GM21526 (cell line): ENCODE measurements at regions not wholly inside any gene's neighbourhood (a gene's known extent, or its start where the extent isn't known, plus 50 kb on each side); places are given as distances from the start of the nearest gene placed in this dataset.
"Not testable (repeated sequence)": the region's sequence is repeated elsewhere in the genome, so short reads cannot be mapped to it uniquely, and the experiment has no call there.

Experiments
- ATAC-seq: cut with Tn5 transposase; IDR thresholded peaks from one replicate; pipeline ENCODE4 v1.9.1; 2021; ENCODE audit warnings: moderate library complexity; ENCODE audit not compliant: unreplicated experiment, low FRiP score

DNA sequence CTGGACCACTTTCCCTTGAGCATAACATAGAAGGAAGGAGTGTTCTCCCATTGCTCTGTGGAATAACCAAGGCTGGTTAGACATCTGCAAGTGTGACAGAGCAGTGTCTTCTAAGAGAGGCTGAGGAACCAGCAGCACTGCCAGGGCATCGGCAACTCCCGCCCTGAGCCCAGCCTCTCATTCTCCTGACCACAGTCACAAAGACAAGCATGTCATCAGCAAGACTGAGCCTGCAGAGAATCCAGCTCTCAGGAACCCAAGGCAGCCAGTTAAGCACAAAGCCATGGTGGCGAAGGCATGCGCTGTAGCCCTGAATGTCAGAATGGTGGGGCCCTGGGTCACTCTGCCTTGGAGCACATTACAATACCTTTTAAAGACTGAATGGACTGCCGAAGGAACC is 253.9 kb downstream of the AGTPBP1 start:
- ATAC-seq: no peak

DNA sequence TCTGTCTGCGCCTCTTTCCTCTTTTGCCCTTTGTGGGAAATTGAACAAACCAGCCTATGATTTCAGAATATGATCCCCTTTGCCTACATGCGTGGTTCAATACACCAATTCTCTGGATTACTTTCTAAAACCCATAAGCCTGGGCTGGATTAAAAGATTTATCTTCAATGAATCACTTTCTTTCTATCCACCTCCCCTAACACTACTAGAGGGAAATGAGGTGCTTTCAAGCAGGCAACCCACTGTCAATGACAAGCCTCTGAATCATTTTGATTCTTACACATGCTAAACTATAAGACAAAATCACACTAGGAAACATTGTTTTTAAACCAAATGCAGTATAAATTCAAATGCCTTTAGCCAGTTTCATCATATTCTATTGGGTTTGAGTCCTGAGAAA is 257.5 kb downstream of the AGTPBP1 start:
- ATAC-seq: no peak

DNA sequence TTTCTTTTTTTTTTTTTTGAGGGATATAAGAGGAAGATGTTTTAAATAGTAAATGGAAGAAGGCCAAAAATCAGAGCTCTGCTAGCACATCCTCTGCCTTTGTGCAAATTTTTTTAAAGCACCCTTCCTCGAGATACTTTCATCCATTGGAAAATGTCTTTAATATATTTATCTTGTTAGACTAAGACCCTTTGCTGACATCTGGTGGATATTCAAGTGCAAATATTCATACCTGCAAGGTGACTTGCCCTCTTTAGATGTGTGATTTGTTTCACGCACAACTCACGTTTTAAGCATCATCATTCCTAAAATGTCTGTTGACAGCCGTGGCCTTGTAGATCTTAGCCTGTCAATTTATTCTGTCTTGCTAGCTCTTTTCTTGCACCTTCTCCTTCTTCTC is 258.5 kb downstream of the AGTPBP1 start:
- ATAC-seq: no peak

DNA sequence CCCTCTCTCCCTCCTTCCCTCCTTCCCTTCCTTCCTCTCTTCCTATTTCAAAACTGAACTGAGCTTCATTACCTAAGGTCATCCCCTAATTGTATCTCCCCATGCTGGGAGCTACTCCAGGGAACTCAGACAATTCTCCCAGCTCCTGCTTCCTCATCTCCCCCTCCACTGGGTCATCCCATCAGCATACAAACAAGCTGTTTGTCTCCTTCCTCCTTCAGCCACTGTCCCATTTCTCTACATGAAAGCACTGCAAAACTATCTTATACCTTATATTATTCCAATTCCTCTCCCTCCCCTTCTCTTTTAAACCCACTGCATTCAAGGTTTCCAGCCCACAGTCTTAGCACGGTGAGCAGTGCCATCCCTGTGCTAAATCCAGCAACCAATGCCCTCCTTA is 262.4 kb downstream of the AGTPBP1 start:
- no peak for ATAC-seq

DNA sequence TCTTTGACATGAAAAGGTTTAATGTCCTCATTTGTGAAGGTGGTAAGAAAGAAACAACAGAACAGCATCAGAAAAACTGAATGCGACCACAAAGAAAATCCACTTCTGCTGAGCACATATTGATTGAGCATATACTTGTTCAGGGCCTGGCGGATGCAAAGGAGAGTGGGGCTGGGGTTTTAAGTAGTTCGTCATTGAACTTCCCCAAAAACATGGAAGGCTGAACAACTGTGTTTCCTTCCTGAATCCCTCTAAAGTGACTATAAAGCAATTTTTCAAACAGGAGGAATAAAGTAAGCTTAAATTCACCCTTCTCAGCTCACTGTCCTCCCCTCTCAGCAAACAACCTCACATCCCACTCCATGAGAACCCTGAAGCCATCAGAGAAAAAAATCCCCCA is 262.9 kb downstream of the AGTPBP1 start:
- no peak for ATAC-seq

DNA sequence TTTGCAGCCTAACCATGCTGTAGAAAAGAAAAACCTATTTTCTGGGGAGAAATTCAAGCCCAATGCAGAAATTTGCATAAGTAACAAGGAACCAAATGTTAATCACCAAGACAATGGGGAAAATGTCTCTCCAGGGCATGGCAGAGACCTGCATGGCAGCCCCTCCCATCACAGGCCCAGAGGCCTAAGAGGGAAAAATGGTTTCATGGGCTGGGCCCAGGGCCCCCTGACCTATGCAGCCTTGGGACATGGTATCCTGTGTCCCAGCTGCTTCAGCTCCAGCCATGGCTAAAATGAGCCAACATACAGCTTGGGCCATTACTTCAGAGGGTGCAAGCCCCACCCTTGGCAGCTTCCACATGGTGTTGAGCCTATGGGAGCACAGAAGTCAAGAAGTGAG is 266.9 kb downstream of the AGTPBP1 start:
- not testable (repeated sequence) for ATAC-seq

DNA sequence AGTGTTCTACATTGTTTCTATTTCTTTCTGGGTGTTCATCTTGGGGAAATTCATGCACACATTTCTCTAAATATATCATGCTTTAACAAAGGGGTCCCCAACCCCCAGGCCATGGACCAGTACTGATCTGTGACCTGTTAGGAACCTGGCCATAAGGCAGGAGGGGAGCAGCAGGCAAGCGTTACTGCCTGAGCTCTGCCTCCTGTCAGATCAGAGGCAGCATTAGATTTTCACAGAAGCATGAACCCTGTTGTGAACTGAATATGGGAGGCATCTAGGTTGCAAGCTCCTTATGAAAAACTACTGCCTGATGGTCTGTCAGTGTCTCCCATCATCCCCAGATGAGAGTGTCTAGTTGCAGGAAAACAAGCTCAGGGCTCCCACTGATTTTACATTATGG is 270.0 kb downstream of the AGTPBP1 start:
- ATAC-seq: no peak

DNA sequence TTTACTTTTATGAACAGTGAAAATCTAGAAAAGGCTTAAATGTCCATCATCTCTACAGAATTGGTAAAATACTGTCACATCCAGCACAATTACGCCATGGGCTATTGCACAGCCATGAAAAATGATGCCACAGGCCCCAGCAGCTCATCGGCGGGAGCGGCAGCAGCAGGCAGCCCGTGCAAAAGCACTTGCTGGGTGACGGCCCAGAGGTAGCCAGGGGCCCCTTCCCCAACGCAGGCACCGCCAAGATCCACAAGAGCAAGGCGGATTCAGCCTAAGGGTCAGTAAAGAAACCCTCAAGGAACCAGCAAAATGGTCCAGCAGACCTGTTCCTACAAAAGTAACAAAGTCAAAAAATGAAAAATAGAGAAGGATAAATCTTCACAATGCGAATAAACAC is 272.7 kb downstream of the AGTPBP1 start:
- ATAC-seq: no peak

DNA sequence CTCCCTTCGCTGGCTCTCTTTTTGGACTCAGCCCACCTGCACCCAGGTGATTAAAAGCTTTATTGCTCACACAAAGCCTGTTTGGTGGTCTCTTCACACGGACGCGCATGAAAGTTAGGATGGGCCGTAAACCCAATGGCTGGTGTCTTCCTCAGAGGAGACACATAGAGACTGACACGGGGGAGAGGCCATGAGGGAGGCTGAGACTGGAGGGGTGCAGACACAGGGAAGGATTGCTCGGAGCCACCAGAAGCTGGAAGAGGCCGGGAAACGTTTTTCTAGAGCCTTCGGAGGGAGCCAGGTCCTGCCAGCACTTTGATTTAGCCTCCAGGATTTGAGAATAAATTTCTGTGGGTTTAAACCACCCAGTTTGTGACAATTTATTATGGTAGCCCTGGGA is 274.9 kb downstream of the AGTPBP1 start:
- no peak for ATAC-seq

DNA sequence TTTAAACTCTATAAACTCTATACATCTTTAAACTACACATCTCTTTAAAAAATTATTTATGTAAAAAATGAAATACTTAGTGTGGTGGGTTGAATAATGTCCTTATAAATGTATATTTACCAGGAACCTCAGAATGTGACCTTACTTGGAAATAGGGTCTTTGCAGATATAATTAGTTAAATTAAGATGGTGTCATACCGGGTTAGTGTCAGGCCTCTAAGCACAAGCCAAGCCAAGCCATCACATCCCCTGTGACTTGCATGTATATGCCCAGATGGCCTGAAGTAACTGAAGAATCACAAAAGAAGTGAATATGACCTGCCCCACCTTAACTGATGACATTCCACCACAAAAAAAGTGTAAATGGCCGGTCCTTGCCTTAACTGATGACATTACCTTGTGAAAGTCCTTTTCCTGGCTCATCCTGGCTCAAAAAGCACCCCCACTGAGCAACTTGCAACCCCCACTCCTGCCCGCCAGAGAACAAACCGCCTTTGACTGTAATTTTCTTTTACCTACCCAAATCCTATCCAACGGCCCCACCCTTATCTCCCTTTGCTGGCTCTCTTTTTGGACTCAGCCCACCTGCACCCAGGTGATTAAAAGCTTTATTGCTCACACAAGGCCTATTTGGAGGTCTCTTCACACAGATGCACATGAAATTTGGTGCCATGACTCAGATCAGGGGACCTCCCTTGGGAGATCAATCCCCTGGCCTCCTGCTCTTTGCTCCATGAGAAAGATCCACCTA is 283.5 kb downstream of the AGTPBP1 start:
- ATAC-seq: not testable (repeated sequence)

DNA sequence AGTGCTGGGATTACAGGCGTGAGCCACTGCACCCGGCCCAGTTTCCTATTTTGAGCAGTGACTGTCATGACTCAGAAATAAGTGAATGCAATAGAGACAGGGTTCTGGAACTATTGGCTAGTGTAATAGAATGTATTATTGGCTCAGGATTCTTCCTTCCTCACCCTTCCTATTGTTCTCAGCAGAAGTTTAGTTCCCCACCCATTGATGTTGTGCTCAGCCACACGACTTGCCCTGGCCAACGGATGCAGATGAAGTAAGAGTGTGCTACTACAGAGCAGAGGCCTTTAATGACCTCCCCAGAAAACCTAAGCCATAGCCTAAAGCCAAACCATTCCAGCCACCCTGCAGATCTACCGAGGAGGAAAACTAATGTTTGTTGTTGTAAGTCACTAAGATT is 287.9 kb downstream of the AGTPBP1 start:
- no peak for ATAC-seq

DNA sequence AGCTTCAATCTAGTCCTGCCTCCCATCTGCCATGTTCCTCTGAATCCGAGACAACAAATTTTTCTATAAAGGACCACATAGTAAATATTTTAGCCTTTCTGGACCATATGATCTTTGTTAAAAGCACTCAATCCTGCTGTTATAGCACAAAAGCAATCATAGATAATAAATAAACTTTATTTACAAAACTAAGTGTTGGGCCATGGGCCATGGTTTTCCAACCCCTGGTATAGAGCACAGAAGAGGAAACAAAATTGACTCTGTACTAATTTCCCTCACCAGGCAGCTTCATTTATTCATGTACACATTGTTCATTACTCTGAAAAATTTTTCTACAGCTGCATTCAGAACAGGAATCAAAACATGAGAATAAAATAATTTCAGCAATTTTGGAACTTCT is 288.9 kb downstream of the AGTPBP1 start:
- no peak for ATAC-seq

DNA sequence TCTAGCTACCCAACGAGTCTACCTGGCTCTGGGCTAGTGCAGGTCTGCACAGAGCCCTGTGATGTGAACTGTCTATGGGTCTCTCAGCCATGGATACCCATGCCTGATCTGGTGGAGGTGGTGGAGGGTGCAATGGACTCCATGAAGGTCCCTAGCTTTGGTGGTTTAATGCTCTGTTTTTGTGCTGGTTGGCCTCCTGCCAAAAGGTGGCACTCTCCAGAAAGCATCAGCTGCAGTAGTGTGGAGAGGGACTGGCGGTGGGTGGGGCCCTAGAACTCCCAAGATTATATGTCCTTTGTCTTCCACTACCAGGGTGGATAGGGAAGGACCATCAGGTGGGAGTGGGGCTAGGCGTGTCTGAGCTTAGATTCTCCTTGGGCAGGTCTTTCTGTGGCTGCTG is 290.1 kb downstream of the AGTPBP1 start:
- ATAC-seq: no peak

DNA sequence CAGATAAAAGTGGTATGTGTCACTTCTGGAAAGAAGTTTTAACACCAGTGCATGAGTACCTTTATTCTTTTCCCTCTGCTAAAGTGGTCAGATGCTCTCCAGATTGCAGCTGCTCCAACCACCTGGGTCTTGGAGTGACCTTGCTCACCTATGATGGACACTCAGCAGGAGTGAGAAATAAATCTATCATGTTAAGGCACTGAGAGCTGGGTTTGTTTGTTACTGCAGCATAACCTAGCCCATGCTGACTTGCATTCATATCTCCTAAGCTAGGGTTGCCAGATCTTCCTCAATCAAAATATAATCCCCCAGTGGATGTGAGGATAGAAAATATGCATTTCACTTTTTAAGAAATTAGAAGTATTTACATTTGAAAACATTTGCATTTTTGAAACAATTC is 295.9 kb downstream of the AGTPBP1 start:
- no peak for ATAC-seq

DNA sequence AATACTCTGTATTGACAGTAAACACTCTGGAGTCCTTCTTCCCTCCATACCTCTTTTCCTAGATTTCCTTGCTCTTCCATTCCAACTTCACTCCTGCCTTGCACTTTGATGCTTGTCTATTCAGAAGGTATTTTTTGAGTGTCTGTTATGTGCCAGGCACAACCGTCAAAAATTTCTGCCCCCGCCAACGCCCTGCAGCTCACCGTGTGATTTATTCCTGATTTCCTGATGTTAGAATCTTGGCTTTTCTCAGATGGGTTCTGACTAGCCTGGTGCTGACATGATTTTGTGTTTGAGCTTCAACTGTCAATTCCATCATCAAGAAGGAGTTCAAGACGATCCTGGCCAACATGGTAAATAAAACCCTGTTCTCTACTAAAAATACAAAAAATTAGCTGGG is 297.5 kb downstream of the AGTPBP1 start:
- ATAC-seq: no peak

DNA sequence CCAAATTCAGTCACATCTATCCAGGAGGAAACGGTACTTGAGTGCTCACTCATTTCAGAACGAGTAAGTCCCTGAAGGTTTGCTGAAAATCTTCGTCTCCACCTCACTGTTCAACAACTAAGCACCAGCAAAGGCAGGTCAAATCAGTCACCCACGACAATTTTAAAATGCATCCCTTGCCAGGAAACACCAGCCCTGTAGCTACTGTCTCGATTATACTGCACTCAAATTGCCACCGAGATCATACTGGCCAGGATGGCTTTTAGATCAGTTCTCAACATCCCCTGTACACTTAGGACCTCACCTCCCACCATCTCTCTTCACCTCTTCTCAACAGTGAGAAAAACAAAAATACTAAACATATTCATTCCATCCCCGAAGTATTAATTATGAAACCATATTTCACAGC is 298.6 kb downstream of the AGTPBP1 start:
- no peak for ATAC-seq

DNA sequence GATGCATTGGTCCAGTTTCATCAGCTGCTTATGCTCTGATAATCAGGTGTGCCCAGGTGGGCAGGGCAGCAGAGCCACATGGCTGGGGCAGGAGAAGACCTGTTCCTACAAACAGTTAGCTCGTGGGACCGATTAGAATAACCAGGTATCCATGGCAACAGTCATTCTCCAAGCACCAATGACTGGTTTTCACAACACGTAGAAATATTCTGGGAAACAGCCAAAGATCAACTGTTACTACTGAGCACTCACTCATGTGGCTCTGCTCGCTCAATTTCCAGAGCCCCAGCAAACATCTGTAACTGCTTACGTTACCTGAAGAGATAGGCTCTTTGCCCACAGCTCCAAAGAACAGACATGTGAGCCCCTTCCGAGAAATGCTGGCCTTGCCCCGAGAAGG is 302.0 kb downstream of the AGTPBP1 start:
- ATAC-seq: no peak

DNA sequence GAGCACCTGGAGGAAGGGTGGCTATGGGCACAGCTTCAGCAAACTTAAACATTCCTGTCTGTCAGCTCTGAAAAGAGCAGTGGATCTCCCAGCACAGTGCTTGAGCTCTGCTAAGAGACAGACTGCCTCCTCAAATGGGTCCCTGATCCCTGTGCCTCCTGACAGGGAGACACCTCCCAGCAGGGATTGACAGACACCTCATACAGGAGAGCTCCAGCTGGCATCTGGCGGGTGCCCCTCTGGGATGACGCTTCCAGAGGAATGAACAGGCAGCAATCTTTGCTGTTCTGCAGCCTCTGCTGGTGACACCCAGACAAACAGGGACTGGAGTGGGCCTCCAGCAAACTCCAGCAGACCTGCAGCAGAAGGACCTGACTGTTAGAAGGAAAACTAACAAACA is 307.8 kb downstream of the AGTPBP1 start:
- ATAC-seq: not testable (repeated sequence)

DNA sequence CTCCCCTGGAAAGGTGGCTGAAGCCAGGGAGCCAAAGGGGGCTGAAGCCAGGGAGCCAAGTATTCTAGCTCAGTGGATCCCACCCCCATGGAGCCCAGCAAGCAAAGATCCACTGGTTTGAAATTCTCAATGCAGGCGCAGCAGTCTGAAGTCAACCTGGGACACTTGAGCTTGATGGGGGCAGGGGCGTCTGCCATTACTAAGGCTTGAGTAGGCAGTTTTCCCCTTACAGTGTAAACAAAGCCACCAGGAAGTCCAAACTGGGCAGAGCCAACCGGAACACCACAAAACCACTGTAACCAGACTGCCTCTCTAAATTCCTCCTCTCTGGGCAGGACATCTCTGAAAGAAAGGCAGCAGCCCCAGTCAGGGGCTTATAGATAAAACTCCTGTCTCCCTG is 308.2 kb downstream of the AGTPBP1 start:
- ATAC-seq: not testable (repeated sequence)

DNA sequence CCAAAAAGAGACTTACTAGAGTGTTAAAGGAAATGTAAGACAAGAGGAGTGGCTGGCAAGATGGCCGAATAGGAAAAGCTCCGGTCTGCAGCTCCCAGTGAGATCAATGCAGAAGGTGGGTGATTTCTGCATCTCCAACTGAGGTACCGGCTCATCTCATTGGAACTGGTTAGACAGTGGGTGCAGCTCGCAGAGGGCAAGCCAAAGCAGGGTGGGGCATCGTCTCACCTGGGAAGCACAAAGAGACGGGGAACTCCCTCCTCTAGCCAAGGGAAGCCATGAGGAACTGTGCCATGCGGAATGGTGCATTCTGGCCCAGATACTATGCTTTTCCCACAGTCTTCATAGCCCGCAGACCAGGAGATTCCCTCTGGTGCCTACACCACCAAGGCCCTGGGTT is 308.7 kb downstream of the AGTPBP1 start:
- ATAC-seq: no peak

DNA sequence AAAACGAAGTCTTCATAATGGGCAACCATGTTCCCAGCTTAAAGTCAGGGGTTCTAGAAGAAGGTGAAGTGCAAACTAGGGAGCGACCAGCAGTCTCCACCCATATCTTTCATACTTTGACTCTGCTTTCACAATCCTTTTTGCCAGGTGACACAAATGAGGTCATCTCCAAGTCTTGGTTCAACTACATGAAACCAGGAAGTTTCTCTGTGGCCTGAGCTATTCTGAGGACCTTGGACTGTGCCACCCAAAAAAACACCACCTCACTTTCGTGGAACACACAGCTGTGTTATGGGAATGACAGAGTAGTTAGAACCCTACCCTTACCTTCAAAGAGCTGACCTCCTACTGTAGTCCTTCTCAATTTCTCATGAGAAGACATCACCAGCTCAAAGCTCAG is 309.2 kb downstream of the AGTPBP1 start:
- ATAC-seq: no peak

DNA sequence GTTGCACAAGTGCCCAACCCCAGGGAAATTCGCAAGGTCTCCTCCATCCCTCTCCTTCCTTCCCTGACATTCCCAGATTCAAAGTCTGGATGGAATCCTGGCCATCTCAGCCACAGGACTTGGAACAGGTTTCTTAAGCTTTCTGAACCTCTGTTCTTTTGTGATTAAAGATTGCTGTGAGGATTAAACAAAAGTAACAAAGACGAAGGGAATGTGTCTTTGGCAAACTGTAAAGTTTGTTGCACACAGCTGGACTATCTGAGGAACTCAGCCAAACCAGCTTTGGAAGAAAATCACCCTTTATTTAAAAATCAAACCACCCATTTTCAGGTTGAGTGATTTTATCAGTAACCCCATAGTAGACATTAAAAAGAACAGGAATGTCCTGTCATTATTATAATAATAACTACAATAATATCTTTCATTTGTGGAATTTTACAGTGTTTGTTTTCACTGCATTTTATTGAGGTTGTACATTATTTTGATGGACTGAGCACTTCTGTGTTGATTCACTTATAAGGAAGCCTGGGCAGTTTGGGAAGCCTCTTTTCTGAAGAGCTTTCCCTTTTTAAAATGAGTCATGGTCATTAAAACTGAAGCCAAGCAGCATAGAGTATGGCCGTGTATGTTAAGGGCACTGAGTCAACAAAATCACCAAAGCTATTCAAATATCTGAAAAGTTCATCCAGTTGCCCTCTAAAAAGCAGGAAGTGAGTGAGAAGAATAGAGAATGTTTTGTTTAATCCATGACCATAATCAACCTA is 310.2 kb downstream of the AGTPBP1 start:
- ATAC-seq: no peak
